OCI-LY7 (cell line): ENCODE measurements at regions not wholly inside any gene's neighbourhood (a gene's known extent, or its start where the extent isn't known, plus 50 kb on each side); places are given as distances from the start of the nearest gene placed in this dataset.

Experiments used
- BruUV-seq: library from RNA; stranded (reverse); fragments of 400-500 nt; replicated peaks from 2 replicates; lab custom pipeline; 2021; lab: Mats Ljungman, UMichigan
- CTCF ChIA-PET: fragments of 300-600 bp; sonication (Branson Sonifier 250); formaldehyde crosslinking; loops from one replicate; lab custom pipeline; 2022; ENCODE audit warnings: antibody characterized with exemption; ENCODE audit not compliant: unreplicated experiment; lab: Charles Lee
- POLR2A ChIA-PET: fragments of 300-600 bp; sonication (Branson Sonifier 250); formaldehyde crosslinking; loops from one replicate; lab custom pipeline; 2022; ENCODE audit warnings: antibody characterized with exemption; lab: Charles Lee
- DNase-seq: peaks from one replicate; pipeline ENCODE4 v3.0.0-alpha.2; 2015; ENCODE audit warnings: low spot score
- H2AFZ ChIP-seq: fragments of 200-600 bp; sonication (generic), shearing (Covaris generic); 2 replicates; pipeline ENCODE4 v1.6.1; 2014; ENCODE audit warnings: mild to moderate bottlenecking, antibody characterized with exemption, low read length, moderate library complexity
- H3K27ac ChIP-seq: fragments of 200-600 bp; sonication (generic); 2 replicates; pipeline ENCODE4 v1.5.1; 2014; ENCODE audit warnings: mixed run types, low read depth, mild to moderate bottlenecking, moderate library complexity, low read length, inconsistent platforms; ENCODE audit not compliant: poor library complexity, severe bottlenecking
- H3K36me3 ChIP-seq: fragments of 200-600 bp; sonication (generic); 2 replicates; pipeline ENCODE4 v1.6.1; 2014; ENCODE audit warnings: mild to moderate bottlenecking, antibody characterized with exemption, low read length, moderate library complexity, mixed read lengths; ENCODE audit not compliant: insufficient read depth
- H3K4me1 ChIP-seq: fragments of 200-600 bp; sonication (generic); 2 replicates; pipeline ENCODE4 v1.5.1; 2014; ENCODE audit warnings: mild to moderate bottlenecking, low read length; ENCODE audit not compliant: insufficient read depth, poor library complexity, severe bottlenecking
- H3K4me2 ChIP-seq: fragments of 200-600 bp; sonication (generic); 2 replicates; pipeline ENCODE4 v1.6.1; 2014; ENCODE audit warnings: mild to moderate bottlenecking, low read length
- H3K4me3 ChIP-seq: fragments of 200-600 bp; sonication (generic); 2 replicates; pipeline ENCODE4 v1.5.1; 2014; ENCODE audit warnings: mild to moderate bottlenecking, low read depth, low read length; ENCODE audit not compliant: poor library complexity, severe bottlenecking
- H3K79me2 ChIP-seq: fragments of 200-600 bp; sonication (generic); 2 replicates; pipeline ENCODE4 v1.6.1; 2016; ENCODE audit warnings: low read depth, mild to moderate bottlenecking, low read length, moderate library complexity, mixed read lengths; ENCODE audit not compliant: insufficient read depth
- H3K9me2 ChIP-seq: fragments of 200-600 bp; sonication (generic); 2 replicates; pipeline ENCODE4 v1.6.1; 2016; ENCODE audit warnings: mild to moderate bottlenecking, low read length, mixed read lengths; ENCODE audit not compliant: insufficient read depth
- H3K9me3 ChIP-seq: fragments of 200-600 bp; sonication (generic); 2 replicates; pipeline ENCODE4 v1.6.1; 2014; ENCODE audit warnings: mild to moderate bottlenecking, mixed run types, low read length, mixed read lengths
- H4K20me1 ChIP-seq: fragments of 200-600 bp; sonication (generic); 2 replicates; pipeline ENCODE4 v1.6.1; 2014; ENCODE audit warnings: mild to moderate bottlenecking, antibody characterized with exemption, low read length, moderate library complexity, mixed read lengths; ENCODE audit not compliant: insufficient read depth
- EZH2phosphoT487 ChIP-seq: fragments of 200-600 bp; sonication (generic); IDR thresholded peaks from 2 replicates; pipeline ENCODE4 v1.6.1; 2018; ENCODE audit warnings: low read depth, borderline replicate concordance, mild to moderate bottlenecking, mixed run types, antibody characterized with exemption, low read length, moderate library complexity, mixed read lengths
- intact Hi-C: fragments of 100-400 bp; cut with micrococcal nuclease; formaldehyde crosslinking; loops from one replicate; pipeline ENCODE4 v1.10.0; 2022; ENCODE audit not compliant: unreplicated experiment
- TF ChIP-seq, protein P1 (sequence below): fragments of 200-600 bp; sonication (generic); conservative IDR thresholded peaks from 2 replicates; pipeline ENCODE4 v1.5.1; 2014; ENCODE audit warnings: mild to moderate bottlenecking, antibody characterized with exemption, low read length, moderate library complexity, mixed read lengths

DNA sequence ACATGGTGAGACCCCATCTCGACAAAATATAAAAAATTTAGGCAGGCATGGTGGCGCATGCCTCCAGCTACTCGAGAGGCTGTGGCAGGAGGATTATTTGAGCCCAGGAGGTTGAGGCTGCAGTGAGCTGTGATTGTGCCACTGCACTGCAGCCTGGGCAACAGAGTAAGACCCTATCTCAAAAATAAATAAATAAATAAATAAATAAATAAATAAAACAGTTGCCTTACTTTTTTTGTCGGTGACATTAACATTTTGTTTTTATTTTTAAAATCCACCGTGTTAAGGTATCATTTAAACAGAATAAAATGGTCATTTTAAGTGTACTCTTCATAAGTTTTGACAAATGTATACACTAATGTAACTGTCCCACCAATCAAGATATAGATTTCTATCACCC is 57.0 kb downstream of the RASL11A start:
- H3K79me2 ChIP-seq: no peaks in the 10 kb centered on the region
- no peak overlapping the region for H3K4me3 ChIP-seq
- H3K4me1 ChIP-seq: peaks cover 5% of the 10 kb centered on the region
- POLR2A ChIA-PET: interaction anchor here (0.6 to 1.2 kb wide), 4 partner anchors 21 to 342 kb away, joined by 3 to 4 read pairs (median 4); no protein-coding TSS in a partner anchor
- intact Hi-C loops: no loop called here
- no peaks in the 10 kb centered on the region for H3K9me3 ChIP-seq
- no peak overlapping the region for H3K27ac ChIP-seq
- no peak overlapping the region for H3K4me2 ChIP-seq
- BruUV-seq: no TSS peak
- no peak for DNase-seq
- H2AFZ ChIP-seq: peak overlapping the region; percentile 45
- CTCF ChIA-PET: interaction anchor here (1.0 kb wide), 1 partner anchor 11 kb away, joined by 3 read pairs; no protein-coding TSS in a partner anchor
- H4K20me1 ChIP-seq: no peaks in the 10 kb centered on the region
- H3K9me2 ChIP-seq: no peaks in the 10 kb centered on the region
- no peak for TF ChIP-seq EZH2phosphoT487
- TF ChIP-seq, protein P1, sequence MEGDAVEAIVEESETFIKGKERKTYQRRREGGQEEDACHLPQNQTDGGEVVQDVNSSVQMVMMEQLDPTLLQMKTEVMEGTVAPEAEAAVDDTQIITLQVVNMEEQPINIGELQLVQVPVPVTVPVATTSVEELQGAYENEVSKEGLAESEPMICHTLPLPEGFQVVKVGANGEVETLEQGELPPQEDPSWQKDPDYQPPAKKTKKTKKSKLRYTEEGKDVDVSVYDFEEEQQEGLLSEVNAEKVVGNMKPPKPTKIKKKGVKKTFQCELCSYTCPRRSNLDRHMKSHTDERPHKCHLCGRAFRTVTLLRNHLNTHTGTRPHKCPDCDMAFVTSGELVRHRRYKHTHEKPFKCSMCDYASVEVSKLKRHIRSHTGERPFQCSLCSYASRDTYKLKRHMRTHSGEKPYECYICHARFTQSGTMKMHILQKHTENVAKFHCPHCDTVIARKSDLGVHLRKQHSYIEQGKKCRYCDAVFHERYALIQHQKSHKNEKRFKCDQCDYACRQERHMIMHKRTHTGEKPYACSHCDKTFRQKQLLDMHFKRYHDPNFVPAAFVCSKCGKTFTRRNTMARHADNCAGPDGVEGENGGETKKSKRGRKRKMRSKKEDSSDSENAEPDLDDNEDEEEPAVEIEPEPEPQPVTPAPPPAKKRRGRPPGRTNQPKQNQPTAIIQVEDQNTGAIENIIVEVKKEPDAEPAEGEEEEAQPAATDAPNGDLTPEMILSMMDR: no peak
- no peaks in the 10 kb centered on the region for H3K36me3 ChIP-seq

DNA sequence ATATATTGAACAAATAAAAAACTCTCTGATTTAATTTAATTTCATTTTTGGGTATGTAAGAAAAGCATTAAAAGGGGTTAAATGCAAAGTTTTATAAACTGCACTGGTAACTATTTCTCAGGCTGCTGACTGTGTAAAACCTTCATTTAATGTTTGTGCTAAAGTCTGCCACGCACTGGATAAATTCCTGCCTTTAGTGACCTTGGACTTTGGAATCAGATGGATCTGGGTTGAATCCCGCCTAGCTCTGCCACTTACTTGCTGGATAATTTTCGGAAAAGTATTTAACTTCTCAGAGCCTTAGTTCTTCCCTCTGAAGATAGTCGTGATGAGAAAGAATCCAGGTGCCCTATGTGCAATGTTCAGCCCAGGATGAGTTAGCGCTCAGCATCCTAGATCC is 58.6 kb downstream of the RASL11A start:
- no peaks in the 10 kb centered on the region for H3K79me2 ChIP-seq
- ChIA-PET CTCF (no interaction called here), POLR2A (no interaction called here)
- H3K9me3 ChIP-seq: no peaks in the 10 kb centered on the region
- no peak overlapping the region for H3K4me3 ChIP-seq
- H3K27ac ChIP-seq: no peak overlapping the region
- peaks cover 5% of the 10 kb centered on the region for H3K4me1 ChIP-seq
- H3K36me3 ChIP-seq: no peaks in the 10 kb centered on the region
- intact Hi-C loops: no loop called here
- DNase-seq: no peak
- TF ChIP-seq, protein P1: no peak
- TF ChIP-seq EZH2phosphoT487: no peak
- no peak overlapping the region for H3K4me2 ChIP-seq
- no TSS peak for BruUV-seq
- H4K20me1 ChIP-seq: no peaks in the 10 kb centered on the region
- no peak overlapping the region for H2AFZ ChIP-seq
- no peaks in the 10 kb centered on the region for H3K9me2 ChIP-seq

DNA sequence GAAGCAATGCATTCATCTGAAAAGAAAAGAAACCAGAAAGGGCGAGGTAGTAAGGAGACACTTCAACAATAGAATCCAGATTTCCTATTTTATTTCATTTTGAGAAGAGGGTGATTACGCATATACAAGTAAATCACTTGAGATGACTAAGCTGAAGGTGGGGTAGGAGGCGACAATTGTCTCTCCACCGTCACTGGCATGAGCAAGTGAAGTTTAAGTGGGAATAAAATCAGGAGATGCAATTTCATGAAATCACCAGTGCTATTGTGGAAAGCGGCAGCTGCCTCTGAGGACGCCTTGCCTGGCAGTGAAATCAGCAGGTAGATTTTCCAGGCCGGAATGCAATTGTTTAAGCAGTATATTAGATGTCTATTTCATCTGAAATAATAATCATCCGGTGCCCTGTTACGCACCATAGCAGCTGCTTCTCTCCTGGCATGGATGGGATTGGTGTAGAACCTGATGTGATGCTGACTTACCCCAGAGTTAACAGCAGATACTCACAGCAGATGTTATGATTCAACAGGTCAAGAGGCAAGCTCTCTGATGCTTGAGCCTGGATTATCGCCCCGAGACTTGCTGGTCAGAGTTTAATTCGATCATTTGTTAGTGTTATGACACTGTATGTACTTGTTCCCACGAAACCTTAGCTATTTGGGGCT is 64.3 kb downstream of the RASL11A start:
- POLR2A ChIA-PET: interaction anchor here (0.5 to 0.7 kb wide), 4 partner anchors 12 to 153 kb away, joined by 3 to 4 read pairs (median 4); no protein-coding TSS in a partner anchor
- Histone ChIP-seq H3K4me2 (no peak overlapping the region), H3K36me3 (no peaks in the 10 kb centered on the region), H3K9me3 (no peaks in the 10 kb centered on the region), H3K79me2 (no peaks in the 10 kb centered on the region), H3K27ac (no peak overlapping the region), H2AFZ (no peak overlapping the region), H3K4me1 (peaks cover 4% of the 10 kb centered on the region), H3K4me3 (no peak overlapping the region), H3K9me2 (no peaks in the 10 kb centered on the region), H4K20me1 (no peaks in the 10 kb centered on the region)
- no TSS peak for BruUV-seq
- TF ChIP-seq EZH2phosphoT487: no peak
- TF ChIP-seq, protein P1: no peak
- CTCF ChIA-PET: no interaction called here
- intact Hi-C loops: loop anchor here (5.0 kb wide), 1 partner anchor 63 kb away; the partner anchor contains the start of gene RASL11A
- no peak for DNase-seq
